ENCODE measurements at regions not wholly inside any gene's neighbourhood (a gene's known extent, or its start where the extent isn't known, plus 50 kb on each side); places are given as distances from the start of the nearest gene placed in this dataset.

DNA sequence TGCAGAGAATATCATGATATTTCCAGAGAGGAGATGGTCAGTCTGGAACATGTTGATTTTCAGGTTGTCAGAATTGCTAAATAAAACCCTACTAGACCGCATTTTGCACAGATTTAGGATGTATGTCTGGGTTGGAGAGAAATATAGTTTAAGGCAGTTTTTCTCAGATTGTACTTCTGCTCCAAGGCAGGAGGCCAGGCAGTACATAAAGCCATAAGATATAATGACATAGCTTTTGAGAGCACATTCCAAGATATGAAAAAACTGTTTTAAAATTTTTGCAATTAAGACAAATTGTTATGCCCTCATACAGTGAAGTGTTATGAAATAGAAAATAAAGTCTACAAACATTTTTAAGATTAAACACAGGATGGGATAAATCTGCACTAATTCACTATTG lies 301.8 kb upstream of the CBLB start:
- Histone ChIP-seq H3K27me3 (no peaks in the 10 kb centered on the region), H3K9me3 (no peaks in the 10 kb centered on the region), H3K4me1 (no peaks in the 10 kb centered on the region), H3K4me3 (replicated peaks in 1 of 3) (no peak overlapping the region), H3K36me3 (no peaks in the 10 kb centered on the region), H3K27ac (no peak overlapping the region)
- DNase-seq: no peak
- intact Hi-C loops (cut with DNase I): no loop called here
- TF ChIP-seq POLR2A (IDR thresholded peaks at IDR 0.05): no peak
- TF ChIP-seq, protein P1, sequence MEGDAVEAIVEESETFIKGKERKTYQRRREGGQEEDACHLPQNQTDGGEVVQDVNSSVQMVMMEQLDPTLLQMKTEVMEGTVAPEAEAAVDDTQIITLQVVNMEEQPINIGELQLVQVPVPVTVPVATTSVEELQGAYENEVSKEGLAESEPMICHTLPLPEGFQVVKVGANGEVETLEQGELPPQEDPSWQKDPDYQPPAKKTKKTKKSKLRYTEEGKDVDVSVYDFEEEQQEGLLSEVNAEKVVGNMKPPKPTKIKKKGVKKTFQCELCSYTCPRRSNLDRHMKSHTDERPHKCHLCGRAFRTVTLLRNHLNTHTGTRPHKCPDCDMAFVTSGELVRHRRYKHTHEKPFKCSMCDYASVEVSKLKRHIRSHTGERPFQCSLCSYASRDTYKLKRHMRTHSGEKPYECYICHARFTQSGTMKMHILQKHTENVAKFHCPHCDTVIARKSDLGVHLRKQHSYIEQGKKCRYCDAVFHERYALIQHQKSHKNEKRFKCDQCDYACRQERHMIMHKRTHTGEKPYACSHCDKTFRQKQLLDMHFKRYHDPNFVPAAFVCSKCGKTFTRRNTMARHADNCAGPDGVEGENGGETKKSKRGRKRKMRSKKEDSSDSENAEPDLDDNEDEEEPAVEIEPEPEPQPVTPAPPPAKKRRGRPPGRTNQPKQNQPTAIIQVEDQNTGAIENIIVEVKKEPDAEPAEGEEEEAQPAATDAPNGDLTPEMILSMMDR (IDR thresholded peaks at IDR 0.05): no peak
- WGBS, 2 donors: 80 to 91% methylated on average over 1 of the region's 1 CpG

DNA sequence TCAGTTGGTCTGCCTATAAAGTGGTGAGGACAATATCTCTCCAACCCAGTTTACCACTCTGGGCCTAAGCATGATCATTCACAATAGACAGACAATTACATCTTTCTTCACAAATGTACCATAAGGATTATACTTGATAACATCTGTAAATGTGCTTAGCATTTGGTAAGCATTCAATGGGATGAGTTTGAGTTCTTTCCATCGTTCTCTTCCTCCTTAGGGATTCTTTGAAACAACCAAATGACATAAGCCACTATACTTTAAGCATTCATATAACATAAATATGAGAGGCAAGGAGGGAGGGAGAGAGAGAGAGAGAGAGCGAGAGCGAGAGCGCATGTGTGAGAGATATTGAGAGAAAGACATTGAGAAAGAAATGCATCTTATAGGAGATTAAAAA lies 303.3 kb upstream of the CBLB start:
- 78 to 81% methylated on average over 4 of the region's 4 CpGs for WGBS, 2 donors
- no peaks in the 10 kb centered on the region for H3K27me3 ChIP-seq
- no peak overlapping the region for H3K27ac ChIP-seq
- H3K36me3 ChIP-seq: no peaks in the 10 kb centered on the region
- TF ChIP-seq, protein P1 (IDR thresholded peaks at IDR 0.05): no peak
- no peak for TF ChIP-seq POLR2A (IDR thresholded peaks at IDR 0.05)
- no peak overlapping the region for H3K4me3 ChIP-seq (replicated peaks in 1 of 3)
- no peaks in the 10 kb centered on the region for H3K4me1 ChIP-seq
- DNase-seq: no peak
- intact Hi-C loops (cut with DNase I): no loop called here
- H3K9me3 ChIP-seq: no peaks in the 10 kb centered on the region

- Histone ChIP-seq H3K4me3 (replicated peaks in 1 of 3) (no peak overlapping the region), H3K27ac (no peak overlapping the region), H3K4me1 (no peaks in the 10 kb centered on the region), H3K9me3 (no peaks in the 10 kb centered on the region), H3K36me3 (no peaks in the 10 kb centered on the region), H3K27me3 (no peaks in the 10 kb centered on the region)
- 72 to 90% methylated on average over 1 of the region's 1 CpG for WGBS, 2 donors
- DNase-seq: no peak
- intact Hi-C loops (cut with DNase I): no loop called here
- TF ChIP-seq, protein P1 (IDR thresholded peaks at IDR 0.05): no peak
- no peak for TF ChIP-seq POLR2A (IDR thresholded peaks at IDR 0.05)
Observed at GRCh38 chr3:106172780-106173179, 304.0 kb upstream of the CBLB start.

DNA sequence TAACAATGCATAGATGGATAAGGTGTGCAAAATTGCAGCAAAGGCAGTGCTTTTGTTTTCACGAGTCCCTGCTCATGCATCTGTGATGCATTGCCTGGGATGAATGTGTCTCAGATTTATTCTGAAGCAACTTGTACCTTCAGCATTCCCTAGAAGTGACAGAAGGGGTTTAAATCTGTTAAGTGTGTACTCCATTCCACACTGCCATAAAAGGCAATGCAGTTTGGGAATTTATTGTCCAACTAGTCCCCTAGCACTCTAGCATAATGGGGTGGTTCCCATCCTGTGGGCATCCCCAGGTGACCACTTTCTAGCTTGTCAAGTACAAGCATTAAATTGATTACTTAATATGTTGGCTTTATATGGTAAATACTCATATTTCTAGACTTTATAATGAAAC lies 306.5 kb upstream of the CBLB start:
- Histone ChIP-seq H3K36me3 (no peaks in the 10 kb centered on the region), H3K27ac (no peak overlapping the region), H3K4me1 (no peaks in the 10 kb centered on the region), H3K9me3 (no peaks in the 10 kb centered on the region), H3K27me3 (no peaks in the 10 kb centered on the region), H3K4me3 (replicated peaks in 1 of 3) (no peak overlapping the region)
- intact Hi-C loops (cut with DNase I): no loop called here
- 96 to 100% methylated on average over 1 of the region's 1 CpG for WGBS, 2 donors
- DNase-seq: no peak
- TF ChIP-seq POLR2A (IDR thresholded peaks at IDR 0.05): no peak
- TF ChIP-seq, protein P1 (IDR thresholded peaks at IDR 0.05): no peak

GRCh38 chr3:106176734-106177133 lies 307.9 kb upstream of the CBLB start:
- DNase-seq: no peak
- H3K9me3 ChIP-seq: no peaks in the 10 kb centered on the region
- H3K4me1 ChIP-seq: no peaks in the 10 kb centered on the region
- no peaks in the 10 kb centered on the region for H3K36me3 ChIP-seq
- intact Hi-C loops (cut with DNase I): no loop called here
- TF ChIP-seq POLR2A (IDR thresholded peaks at IDR 0.05): no peak
- TF ChIP-seq, protein P1 (IDR thresholded peaks at IDR 0.05): no peak
- no peak overlapping the region for H3K27ac ChIP-seq
- no peaks in the 10 kb centered on the region for H3K27me3 ChIP-seq
- WGBS, 2 donors: 33 to 43% methylated on average over 3 of the region's 3 CpGs
- no peak overlapping the region for H3K4me3 ChIP-seq (replicated peaks in 1 of 3)
